Keratinocyte (primary cell): ENCODE measurements at regions not wholly inside any gene's neighbourhood (a gene's known extent, or its start where the extent isn't known, plus 50 kb on each side); places are given as distances from the start of the nearest gene placed in this dataset.

ENCODE experiments used
- CTCF ChIP-seq, 3 experiments: IDR thresholded peaks in 1 of 3; conservative IDR thresholded peaks in 1 of 3; optimal IDR thresholded peaks in 1 of 3; 2 replicates in 2 of 3; 3 replicates in 1 of 3; pipeline versions ENCODE3 to v1.5.1; 2011; ENCODE audit warnings: low read length in 3 of 3, mild to moderate bottlenecking in 3 of 3, moderate library complexity in 2 of 3, control low read depth in 1 of 3, inconsistent platforms in 1 of 3; ENCODE audit not compliant: insufficient read depth in 2 of 3; ENCODE audit errors: extremely low read depth in 1 of 3
- EZH2 ChIP-seq: IDR thresholded peaks from one replicate; pipeline ENCODE4 v1.6.1; 2012; ENCODE audit warnings: inconsistent platforms, mild to moderate bottlenecking, low read length, moderate library complexity

- TF ChIP-seq EZH2 (no peak), CTCF (optimal IDR thresholded peaks at IDR 0.05 in 1 of 3, IDR thresholded peaks at IDR 0.05 in 1 of 3, conservative IDR thresholded peaks at IDR 0.05 in 1 of 3; ENCODE audit: extremely low read depth in 1 of 3, insufficient read depth in 2 of 3, low read length in 3 of 3) (no peak)
Observed at GRCh38 chr3:80696280-80696679, 928.5 kb upstream of the ROBO1 start.
